Small intestine (tissue), 7 donors: ENCODE measurements at regions not wholly inside any gene's neighbourhood (a gene's known extent, or its start where the extent isn't known, plus 50 kb on each side); places are given as distances from the start of the nearest gene placed in this dataset.

Experiments
- DNase-seq, 2 donors: peaks; one replicate each; pipeline versions ENCODE4 v3.0.0 to v3.0.0-alpha.2; 2013
- FAIRE-seq: peaks from 2 replicates; lab custom pipeline; 2012; peaks lifted over from hg19 to GRCh38; lab: Jason Lieb, UNC
- H3K27ac ChIP-seq, 3 donors: one replicate each; pipeline ENCODE4 v1.5.1; 2013; ENCODE audit warnings: low read length in 2 of 3, mild to moderate bottlenecking in 2 of 3, control low read depth in 1 of 3, inconsistent platforms in 1 of 3, low read depth in 1 of 3, moderate library complexity in 1 of 3
- H3K27me3 ChIP-seq, 3 donors: one replicate each; pipeline ENCODE4 v1.6.1; 2013; ENCODE audit warnings: low read length in 3 of 3, inconsistent platforms in 1 of 3; ENCODE audit not compliant: control insufficient read depth in 3 of 3, insufficient read depth in 3 of 3
- H3K36me3 ChIP-seq, 3 donors: one replicate each; pipeline ENCODE4 v1.6.1; 2013; ENCODE audit warnings: low read length in 3 of 3, inconsistent platforms in 1 of 3, low read depth in 1 of 3, mild to moderate bottlenecking in 1 of 3, moderate library complexity in 1 of 3; ENCODE audit not compliant: control insufficient read depth in 3 of 3, insufficient read depth in 2 of 3
- H3K4me1 ChIP-seq, 3 donors: one replicate each; pipeline ENCODE4 v1.6.1; 2013; ENCODE audit warnings: low read length in 2 of 3, inconsistent platforms in 1 of 3, low read depth in 1 of 3, mild to moderate bottlenecking in 1 of 3, moderate library complexity in 1 of 3; ENCODE audit not compliant: control insufficient read depth in 3 of 3, insufficient read depth in 2 of 3
- H3K4me3 ChIP-seq, 3 donors: one replicate each; pipeline ENCODE4 v1.5.1; 2013; ENCODE audit warnings: low read length in 3 of 3, control low read depth in 1 of 3, inconsistent platforms in 1 of 3, low read depth in 1 of 3, mild to moderate bottlenecking in 1 of 3, moderate library complexity in 1 of 3
- H3K9me3 ChIP-seq, 2 donors: one replicate each; pipeline ENCODE4 v1.6.1; 2013; ENCODE audit warnings: low read depth in 1 of 2, low read length in 1 of 2; ENCODE audit not compliant: control insufficient read depth in 2 of 2, insufficient read depth in 1 of 2
- WGBS, 3 donors: extraction: QIAGEN DNeasy Blood & Tissue Kit; methylation state at CpG; one replicate each; pipeline ENCODE4 v1.1.7; 2013; 5-methylcytosine and 5-hydroxymethylcytosine counted together
- donor health status: healthy with polysubstance abuse.
- donor health status: control.
- donor health status: control.
- donor health status: Bipolar disorder and iron deficiency.
- donor health status: healthy.

- WGBS, 3 donors: 88 to 92% (median 90%) methylated on average over 21 of the region's 21 CpGs
- no peaks in the 10 kb centered on the region for H3K27me3 ChIP-seq
- no peaks in the 10 kb centered on the region for H3K9me3 ChIP-seq
- no peak for FAIRE-seq
- H3K4me1 ChIP-seq: peaks cover 0 to 23% (median 0%) of the 10 kb centered on the region in 3 donors
- no peak overlapping the region for H3K4me3 ChIP-seq
- no peak for DNase-seq
- no peak overlapping the region for H3K27ac ChIP-seq
- H3K36me3 ChIP-seq: peaks cover 0 to 34% (median 0%) of the 10 kb centered on the region in 3 donors
These were observed 66.3 kb upstream of the GSE1 start for GRCh38 chr16:85546585-85547447.

GRCh38 chr16:85548375-85548774 is 64.7 kb upstream of the GSE1 start:
- WGBS, 3 donors: 95 to 96% (median 95%) methylated on average over 9 of the region's 9 CpGs
- FAIRE-seq: no peak
- Histone ChIP-seq H3K36me3 (peaks cover 0 to 29% (median 0%) of the 10 kb centered on the region in 3 donors), H3K4me3 (no peak overlapping the region), H3K27ac (no peak overlapping the region), H3K27me3 (no peaks in the 10 kb centered on the region), H3K4me1 (peaks cover 0 to 25% (median 0%) of the 10 kb centered on the region in 3 donors), H3K9me3 (no peaks in the 10 kb centered on the region)
- no peak for DNase-seq

GRCh38 chr16:85549766-85550421 is 63.2 kb upstream of the GSE1 start:
- 52 to 69% (median 60%) methylated on average over 13 of the region's 13 CpGs for WGBS, 3 donors
- Histone ChIP-seq H3K4me1 (peaks cover 0 to 33% (median 0%) of the 10 kb centered on the region in 3 donors), H3K9me3 (no peaks in the 10 kb centered on the region), H3K36me3 (peaks cover 0 to 19% (median 0%) of the 10 kb centered on the region in 3 donors), H3K27ac (no peak overlapping the region), H3K27me3 (no peaks in the 10 kb centered on the region), H3K4me3 (no peak overlapping the region)
- FAIRE-seq: no peak
- DNase-seq: no peak

GRCh38 chr16:85550422-85550864 is 62.7 kb upstream of the GSE1 start:
- Histone ChIP-seq H3K4me3 (no peak overlapping the region), H3K4me1 (peaks cover 0 to 33% (median 0%) of the 10 kb centered on the region in 3 donors), H3K27me3 (no peaks in the 10 kb centered on the region), H3K27ac (no peak overlapping the region), H3K36me3 (peaks cover 0 to 15% (median 0%) of the 10 kb centered on the region in 3 donors), H3K9me3 (no peaks in the 10 kb centered on the region)
- FAIRE-seq: no peak
- WGBS, 3 donors: 68 to 80% (median 79%) methylated on average over 14 of the region's 14 CpGs
- no peak for DNase-seq

- FAIRE-seq (no peak), DNase-seq (peak; percentile 54 to 62)
- no peak overlapping the region for H3K4me3 ChIP-seq
- H3K27ac ChIP-seq: peak overlapping the region in 2 of 3 donors; percentile 9 to 26
- no peaks in the 10 kb centered on the region for H3K9me3 ChIP-seq
- WGBS, 3 donors: 31 to 62% (median 44%) methylated on average over 25 of the region's 25 CpGs
- peaks cover 0 to 33% (median 0%) of the 10 kb centered on the region in 3 donors for H3K4me1 ChIP-seq
- H3K36me3 ChIP-seq: peaks cover 0 to 15% (median 0%) of the 10 kb centered on the region in 3 donors
- no peaks in the 10 kb centered on the region for H3K27me3 ChIP-seq
These were observed 61.9 kb upstream of the GSE1 start for GRCh38 chr16:85550953-85551924.

GRCh38 chr16:85552980-85553435 is 60.1 kb upstream of the GSE1 start:
- WGBS, 3 donors: 1 to 2% (median 2%) methylated on average over 28 to 43 of the region's 43 CpGs
- DNase-seq (no peak), FAIRE-seq (no peak)

GRCh38 chr16:85553436-85554113 is 59.5 kb upstream of the GSE1 start:
- no peaks in the 10 kb centered on the region for H3K27me3 ChIP-seq
- 0% methylated on average over 40 to 57 of the region's 57 CpGs for WGBS, 3 donors
- peak overlapping the region; percentile 25 to 78 (median 68) for H3K4me3 ChIP-seq
- H3K9me3 ChIP-seq: no peaks in the 10 kb centered on the region
- no peak for FAIRE-seq
- peaks cover 0 to 15% (median 0%) of the 10 kb centered on the region in 3 donors for H3K36me3 ChIP-seq
- H3K27ac ChIP-seq: peak overlapping the region; percentile 60 to 96 (median 71)
- H3K4me1 ChIP-seq: peaks cover 0 to 51% (median 3%) of the 10 kb centered on the region in 3 donors
- peak; percentile 51 to 73 for DNase-seq

More at GRCh38 chr16:85552980-85553435, 60.1 kb upstream of the GSE1 start:
- H3K4me1 ChIP-seq: peaks cover 0 to 45% (median 0%) of the 10 kb centered on the region in 3 donors
- no peaks in the 10 kb centered on the region for H3K9me3 ChIP-seq
- peak overlapping the region; percentile 22 to 78 (median 27) for H3K4me3 ChIP-seq
- H3K27ac ChIP-seq: peak overlapping the region in 1 of 3 donors; percentile 96
- peaks cover 0 to 15% (median 0%) of the 10 kb centered on the region in 3 donors for H3K36me3 ChIP-seq
- H3K27me3 ChIP-seq: no peaks in the 10 kb centered on the region
